Hematopoietic multipotent progenitor cell treated with erythropoietin and hydrocortisone succinate and interleukin-3 and kit ligand, for 17 days (in vitro differentiated cells): ENCODE measurements at regions not wholly inside any gene's neighbourhood (a gene's known extent, or its start where the extent isn't known, plus 50 kb on each side); places are given as distances from the start of the nearest gene placed in this dataset.
"Not testable (repeated sequence)": the region's sequence is repeated elsewhere in the genome, so short reads cannot be mapped to it uniquely, and the experiment has no call there.

Experiments
- DNase-seq: peaks from one replicate; pipeline ENCODE4 v3.0.0-alpha.2; 2015; ENCODE audit warnings: low spot score

GRCh38 chr7:65251851-65252620 lies 121.6 kb upstream of the ZNF92 start:
- no peak for DNase-seq

- DNase-seq: no peak
These were observed 122.8 kb upstream of the ZNF92 start for GRCh38 chr7:65250697-65251395.

- no peak for DNase-seq
These were observed 123.4 kb upstream of the ZNF92 start for GRCh38 chr7:65250216-65250615.

GRCh38 chr7:65247491-65247890 lies 126.2 kb upstream of the ZNF92 start:
- DNase-seq: no peak

- DNase-seq: no peak
These were observed 133.8 kb upstream of the ZNF92 start for GRCh38 chr7:65239707-65240352.

- no peak for DNase-seq
These were observed 134.3 kb upstream of the ZNF92 start for GRCh38 chr7:65239324-65239706.

- no peak for DNase-seq
These were observed 134.9 kb upstream of the ZNF92 start for GRCh38 chr7:65238785-65239184.

GRCh38 chr7:65235586-65235985 lies 138.1 kb upstream of the ZNF92 start:
- DNase-seq: no peak

GRCh38 chr7:65233409-65234034 lies 140.1 kb upstream of the ZNF92 start:
- DNase-seq: no peak

- no peak for DNase-seq
These were observed 143.4 kb upstream of the ZNF92 start for GRCh38 chr7:65230231-65230630.

- no peak for DNase-seq
These were observed 148.1 kb upstream of the ZNF92 start for GRCh38 chr7:65225422-65226006.

GRCh38 chr7:65222655-65223054 lies 151.0 kb upstream of the ZNF92 start:
- no peak for DNase-seq

- no peak for DNase-seq
These were observed 152.0 kb upstream of the ZNF92 start for GRCh38 chr7:65221683-65222082.

GRCh38 chr7:65219623-65220022 lies 154.0 kb upstream of the ZNF92 start:
- DNase-seq: no peak

- peak; percentile 46 for DNase-seq
These were observed 157.2 kb upstream of the ZNF92 start for GRCh38 chr7:65216469-65216868.

- not testable (repeated sequence) for DNase-seq
These were observed 160.4 kb upstream of the ZNF92 start for GRCh38 chr7:65213260-65213659.

- not testable (repeated sequence) for DNase-seq
These were observed 174.4 kb upstream of the ZNF92 start for GRCh38 chr7:65199221-65199620.

- DNase-seq: not testable (repeated sequence)
These were observed 180.2 kb upstream of the ZNF92 start for GRCh38 chr7:65193334-65194058.

GRCh38 chr7:65177041-65177440 lies 170.6 kb upstream of the ERV3-1 start:
- not testable (repeated sequence) for DNase-seq

GRCh38 chr7:65150105-65150504 lies 143.6 kb upstream of the ERV3-1 start:
- not testable (repeated sequence) for DNase-seq

- not testable (repeated sequence) for DNase-seq
These were observed 139.8 kb upstream of the ERV3-1 start for GRCh38 chr7:65146118-65146914.
